ENCODE measurements at regions not wholly inside any gene's neighbourhood (a gene's known extent, or its start where the extent isn't known, plus 50 kb on each side); places are given as distances from the start of the nearest gene placed in this dataset.
"Not testable (repeated sequence)": the region's sequence is repeated elsewhere in the genome, so short reads cannot be mapped to it uniquely, and the experiment has no call there.

GRCh38 chr2:58701688-58702301 is 460.7 kb upstream of the FANCL start:
- H3K36me3 ChIP-seq (ENCODE audit: low read depth): no peaks in the 10 kb centered on the region
- H3K27me3 ChIP-seq (replicated peaks; ENCODE audit: insufficient read depth): peaks cover 19% of the 10 kb centered on the region; the same call in 1 of the 2 replicates
- no peaks in the 10 kb centered on the region for H3K79me2 ChIP-seq (ENCODE audit: insufficient read depth)
- DNase-seq: no peak
- in situ Hi-C loops (cut with MboI): no loop called here
- no peak overlapping the region for H2AFZ ChIP-seq
- H3K9me3 ChIP-seq (ENCODE audit: low read depth): no peaks in the 10 kb centered on the region
- no peak overlapping the region for H3K27ac ChIP-seq
- H3F3A ChIP-seq (ENCODE audit: insufficient read depth): no peaks in the 10 kb centered on the region
- H3K9ac ChIP-seq: no peak overlapping the region
- no peaks in the 10 kb centered on the region for H3K4me1 ChIP-seq (ENCODE audit: insufficient read depth)
- H3K4me3 ChIP-seq: no peak overlapping the region
- no peaks in the 10 kb centered on the region for H3K9me2 ChIP-seq (ENCODE audit: insufficient read depth)
- 40 to 50% methylated on average over 3 of the region's 3 CpGs for WGBS, 2 experiments (ENCODE audit: low coverage in 1 of 2, low lambda C conversion rate in 2 of 2, missing lambda C conversion rate in 2 of 2)
- TF ChIP-seq EZH2phosphoT487 (IDR thresholded peaks at IDR 0.05; ENCODE audit: insufficient read depth, low read depth): no peak
- TF ChIP-seq EZH2 (IDR thresholded peaks at IDR 0.05; ENCODE audit: insufficient read depth, poor library complexity, severe bottlenecking): no peak
- H3K4me2 ChIP-seq (ENCODE audit: unreplicated experiment): no peak overlapping the region
- H4K20me1 ChIP-seq (ENCODE audit: insufficient read depth): no peaks in the 10 kb centered on the region

- 4 to 9% methylated on average over 1 of the region's 1 CpG for WGBS, 2 experiments (ENCODE audit: low coverage in 1 of 2, low lambda C conversion rate in 2 of 2, missing lambda C conversion rate in 2 of 2)
- no peak for TF ChIP-seq EZH2phosphoT487 (IDR thresholded peaks at IDR 0.05; ENCODE audit: insufficient read depth, low read depth)
- no peak for TF ChIP-seq EZH2 (IDR thresholded peaks at IDR 0.05; ENCODE audit: insufficient read depth, poor library complexity, severe bottlenecking)
Observed at GRCh38 chr2:58700591-58700990, 459.5 kb upstream of the FANCL start.

GRCh38 chr2:58699411-58699810 is 458.3 kb upstream of the FANCL start:
- no peaks in the 10 kb centered on the region for H3K9me2 ChIP-seq (ENCODE audit: insufficient read depth)
- TF ChIP-seq EZH2 (IDR thresholded peaks at IDR 0.05; ENCODE audit: insufficient read depth, poor library complexity, severe bottlenecking) (no peak), EZH2phosphoT487 (IDR thresholded peaks at IDR 0.05; ENCODE audit: insufficient read depth, low read depth) (no peak)
- no peaks in the 10 kb centered on the region for H3K4me1 ChIP-seq (ENCODE audit: insufficient read depth)
- no peak overlapping the region for H3K4me2 ChIP-seq (ENCODE audit: unreplicated experiment)
- H3K9me3 ChIP-seq (ENCODE audit: low read depth): no peaks in the 10 kb centered on the region
- H4K20me1 ChIP-seq (ENCODE audit: insufficient read depth): no peaks in the 10 kb centered on the region
- no peak overlapping the region for H2AFZ ChIP-seq
- H3K79me2 ChIP-seq (ENCODE audit: insufficient read depth): no peaks in the 10 kb centered on the region
- no peak overlapping the region for H3K4me3 ChIP-seq
- H3F3A ChIP-seq (ENCODE audit: insufficient read depth): no peaks in the 10 kb centered on the region
- H3K36me3 ChIP-seq (ENCODE audit: low read depth): no peaks in the 10 kb centered on the region
- in situ Hi-C loops (cut with MboI): no loop called here
- no peak overlapping the region for H3K27ac ChIP-seq
- 19 to 21% methylated on average over 3 of the region's 3 CpGs for WGBS, 2 experiments (ENCODE audit: low coverage in 1 of 2, low lambda C conversion rate in 2 of 2, missing lambda C conversion rate in 2 of 2)
- no peak overlapping the region for H3K9ac ChIP-seq
- peaks cover 8% of the 10 kb centered on the region; the same call in 1 of the 2 replicates for H3K27me3 ChIP-seq (replicated peaks; ENCODE audit: insufficient read depth)
- no peak for DNase-seq

More at GRCh38 chr2:58700591-58700990, 459.5 kb upstream of the FANCL start:
- H4K20me1 ChIP-seq (ENCODE audit: insufficient read depth): no peaks in the 10 kb centered on the region
- no peaks in the 10 kb centered on the region for H3K36me3 ChIP-seq (ENCODE audit: low read depth)
- H3K27me3 ChIP-seq (replicated peaks; ENCODE audit: insufficient read depth): peaks cover 13% of the 10 kb centered on the region; the same call in 1 of the 2 replicates
- no peak overlapping the region for H3K9ac ChIP-seq
- H3F3A ChIP-seq (ENCODE audit: insufficient read depth): no peaks in the 10 kb centered on the region
- H3K4me3 ChIP-seq: no peak overlapping the region
- H2AFZ ChIP-seq: no peak overlapping the region
- DNase-seq: no peak
- no peak overlapping the region for H3K27ac ChIP-seq
- in situ Hi-C loops (cut with MboI): no loop called here
- no peaks in the 10 kb centered on the region for H3K9me2 ChIP-seq (ENCODE audit: insufficient read depth)
- no peaks in the 10 kb centered on the region for H3K9me3 ChIP-seq (ENCODE audit: low read depth)
- no peaks in the 10 kb centered on the region for H3K79me2 ChIP-seq (ENCODE audit: insufficient read depth)
- H3K4me1 ChIP-seq (ENCODE audit: insufficient read depth): no peaks in the 10 kb centered on the region
- no peak overlapping the region for H3K4me2 ChIP-seq (ENCODE audit: unreplicated experiment)

- Histone ChIP-seq H3F3A (ENCODE audit: insufficient read depth) (no peaks in the 10 kb centered on the region), H2AFZ (no peak overlapping the region), H3K36me3 (ENCODE audit: low read depth) (no peaks in the 10 kb centered on the region), H3K9me3 (ENCODE audit: low read depth) (no peaks in the 10 kb centered on the region), H3K9ac (no peak overlapping the region), H3K79me2 (ENCODE audit: insufficient read depth) (no peaks in the 10 kb centered on the region), H3K4me1 (ENCODE audit: insufficient read depth) (no peaks in the 10 kb centered on the region), H3K4me2 (ENCODE audit: unreplicated experiment) (no peak overlapping the region), H4K20me1 (ENCODE audit: insufficient read depth) (no peaks in the 10 kb centered on the region), H3K27me3 (replicated peaks; ENCODE audit: insufficient read depth) (peaks cover under 1% of the 10 kb centered on the region; the same call in 1 of the 2 replicates), H3K9me2 (ENCODE audit: insufficient read depth) (no peaks in the 10 kb centered on the region), H3K4me3 (no peak overlapping the region), H3K27ac (no peak overlapping the region)
- in situ Hi-C loops (cut with MboI): no loop called here
- TF ChIP-seq EZH2phosphoT487 (IDR thresholded peaks at IDR 0.05; ENCODE audit: insufficient read depth, low read depth): no peak
- TF ChIP-seq EZH2 (IDR thresholded peaks at IDR 0.05; ENCODE audit: insufficient read depth, poor library complexity, severe bottlenecking): no peak
- WGBS, 2 experiments (ENCODE audit: low coverage in 1 of 2, low lambda C conversion rate in 2 of 2, missing lambda C conversion rate in 2 of 2): 33 to 43% methylated on average over 4 of the region's 4 CpGs
- DNase-seq: no peak
Observed at GRCh38 chr2:58698620-58699019, 457.5 kb upstream of the FANCL start.

GRCh38 chr2:58694114-58694513 is 453.0 kb upstream of the FANCL start:
- H3K9me3 ChIP-seq (ENCODE audit: low read depth); H3F3A ChIP-seq (ENCODE audit: insufficient read depth); H3K36me3 ChIP-seq (ENCODE audit: low read depth); H3K79me2 ChIP-seq (ENCODE audit: insufficient read depth); H2AFZ ChIP-seq; H3K4me1 ChIP-seq (ENCODE audit: insufficient read depth); DNase-seq; in situ Hi-C loops (cut with MboI); H3K27me3 ChIP-seq (replicated peaks; ENCODE audit: insufficient read depth); H3K27ac ChIP-seq; H3K4me3 ChIP-seq; H3K4me2 ChIP-seq (ENCODE audit: unreplicated experiment); H3K9ac ChIP-seq; H4K20me1 ChIP-seq (ENCODE audit: insufficient read depth); H3K9me2 ChIP-seq (ENCODE audit: insufficient read depth): not testable (repeated sequence)
- 60 to 84% methylated on average over 2 of the region's 2 CpGs for WGBS, 2 experiments (ENCODE audit: low coverage in 1 of 2, low lambda C conversion rate in 2 of 2, missing lambda C conversion rate in 2 of 2)

- H3K36me3 ChIP-seq (ENCODE audit: low read depth); in situ Hi-C loops (cut with MboI); H3K79me2 ChIP-seq (ENCODE audit: insufficient read depth); H4K20me1 ChIP-seq (ENCODE audit: insufficient read depth); H3F3A ChIP-seq (ENCODE audit: insufficient read depth); H3K9me3 ChIP-seq (ENCODE audit: low read depth); H3K9ac ChIP-seq; H3K27ac ChIP-seq; H3K27me3 ChIP-seq (replicated peaks; ENCODE audit: insufficient read depth); DNase-seq; H2AFZ ChIP-seq; H3K4me3 ChIP-seq; H3K9me2 ChIP-seq (ENCODE audit: insufficient read depth); H3K4me1 ChIP-seq (ENCODE audit: insufficient read depth); H3K4me2 ChIP-seq (ENCODE audit: unreplicated experiment): not testable (repeated sequence)
- 15 to 23% methylated on average over 2 of the region's 2 CpGs for WGBS, 2 experiments (ENCODE audit: low coverage in 1 of 2, low lambda C conversion rate in 2 of 2, missing lambda C conversion rate in 2 of 2)
Observed at GRCh38 chr2:58691041-58691440, 449.9 kb upstream of the FANCL start.

All from GM23248 (cell line).